Fibroblast of villous mesenchyme (primary cell): ENCODE measurements at regions not wholly inside any gene's neighbourhood (a gene's known extent, or its start where the extent isn't known, plus 50 kb on each side); places are given as distances from the start of the nearest gene placed in this dataset.

ENCODE experiments used
- DNase-seq: peaks from one replicate; pipeline ENCODE4 v3.0.0-alpha.2; 2010; ENCODE audit warnings: low read depth
- H3K4me3 ChIP-seq: 2 replicates; pipeline ENCODE4 v1.5.1; 2011; ENCODE audit warnings: low read depth, mild to moderate bottlenecking, low read length
- CTCF ChIP-seq: IDR thresholded peaks from 2 replicates; pipeline ENCODE4 v1.5.1; 2012; ENCODE audit warnings: low read depth, mild to moderate bottlenecking, low read length; ENCODE audit not compliant: insufficient read depth

- no peak for DNase-seq
- TF ChIP-seq CTCF = no peak
- H3K4me3 ChIP-seq = no peak overlapping the region
These were observed 288.9 kb upstream of the CCDC196 start for GRCh38 chr14:66197276-66197675.

DNA sequence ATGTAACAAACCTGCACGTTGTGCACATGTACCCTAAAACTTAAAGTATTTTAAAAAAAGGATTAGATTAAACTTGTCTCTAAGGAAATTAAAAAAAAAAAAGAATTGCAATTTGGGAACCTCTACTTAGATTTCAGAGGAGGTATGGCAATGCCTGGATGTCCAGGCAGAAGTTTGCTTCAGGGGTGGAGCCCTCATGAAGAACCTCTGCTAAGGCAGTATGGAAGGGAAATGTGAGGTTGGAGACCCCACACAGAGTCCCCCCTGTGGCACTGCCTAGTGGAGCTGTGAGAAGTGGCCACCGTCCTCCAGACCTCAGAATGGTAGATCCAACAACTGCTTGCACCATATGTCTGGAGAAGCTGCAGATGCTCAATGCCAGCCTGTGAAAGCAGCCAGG lies 279.6 kb upstream of the CCDC196 start:
- TF ChIP-seq CTCF = no peak
- H3K4me3 ChIP-seq = no peak overlapping the region
- no peak for DNase-seq

DNA sequence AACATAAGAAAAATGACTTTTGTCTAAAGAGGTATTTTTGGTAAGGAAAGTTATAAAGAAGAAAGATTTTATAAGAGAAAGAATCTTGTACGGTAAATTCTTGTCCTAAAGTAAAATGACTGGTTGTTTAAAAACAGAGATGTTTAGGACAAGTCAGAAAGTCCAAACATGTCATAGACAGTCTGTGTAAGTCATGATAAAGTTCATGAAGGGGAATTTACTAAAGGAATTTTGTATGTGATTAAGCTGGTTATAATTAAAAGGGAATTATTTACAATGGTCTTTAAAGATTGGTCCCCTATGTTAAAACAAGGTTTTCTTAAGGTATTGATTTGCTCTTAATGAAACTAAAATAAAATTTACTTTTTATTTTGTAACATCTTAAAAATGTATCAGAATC lies 269.4 kb upstream of the CCDC196 start:
- no peak for TF ChIP-seq CTCF
- no peak overlapping the region for H3K4me3 ChIP-seq
- DNase-seq = no peak

- no peak for TF ChIP-seq CTCF
- no peak for DNase-seq
- H3K4me3 ChIP-seq = no peak overlapping the region
These were observed 266.3 kb upstream of the CCDC196 start for GRCh38 chr14:66219886-66220285.

DNA sequence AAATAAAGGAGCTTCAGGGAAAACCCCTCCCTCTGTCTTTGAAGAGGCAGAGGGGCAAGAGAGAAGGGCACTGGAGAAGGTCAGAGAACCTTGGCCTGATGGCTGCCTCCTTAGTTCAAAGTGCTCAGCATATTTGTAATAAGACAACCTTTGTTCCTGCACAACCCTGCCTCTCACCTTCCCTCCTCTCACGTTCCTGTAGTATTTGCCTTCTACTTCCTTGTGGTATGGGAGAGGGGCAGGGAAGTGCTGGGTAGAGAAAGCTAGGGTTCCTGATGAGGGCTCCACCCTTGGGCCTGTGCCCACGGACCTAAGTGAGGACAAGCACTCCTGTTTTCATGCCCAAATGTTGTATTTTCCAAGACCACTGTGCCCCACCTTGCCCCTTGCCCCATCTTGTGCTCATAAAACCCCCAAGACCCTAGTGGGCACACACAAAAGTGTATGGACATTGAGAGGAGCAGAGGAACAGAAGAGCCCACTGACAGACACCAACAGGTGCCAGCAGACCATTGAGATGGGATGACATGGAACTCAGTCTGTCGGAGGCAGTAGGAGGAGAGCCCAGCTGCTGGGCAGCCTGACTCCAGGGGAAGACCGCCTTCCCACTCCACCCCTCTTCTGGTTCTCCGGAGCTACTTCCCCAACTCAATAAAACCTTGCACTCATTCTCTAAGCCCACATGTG lies 261.5 kb upstream of the CCDC196 start:
- H3K4me3 ChIP-seq = no peak overlapping the region
- TF ChIP-seq CTCF = no peak
- DNase-seq = no peak

DNA sequence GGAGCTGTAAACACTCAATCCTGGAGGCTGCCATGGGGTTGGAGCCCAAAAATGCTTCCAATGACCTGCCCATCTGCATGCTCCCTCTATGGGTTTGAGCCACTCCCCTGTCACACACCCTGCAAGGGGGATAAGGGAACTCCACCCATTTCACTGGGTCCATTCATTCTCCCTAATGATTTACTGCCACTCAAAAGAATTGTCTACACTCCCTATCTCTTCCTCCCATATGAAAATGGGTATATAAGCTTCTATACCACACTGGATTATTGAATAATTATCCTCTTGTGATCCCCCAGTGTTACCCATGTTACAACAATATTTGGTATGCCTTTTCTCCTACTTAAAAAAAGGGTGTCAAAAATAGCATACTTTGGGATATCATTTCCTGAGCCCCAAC lies 260.8 kb upstream of the CCDC196 start:
- no peak overlapping the region for H3K4me3 ChIP-seq
- DNase-seq = no peak
- TF ChIP-seq CTCF = no peak
